ENCODE measurements at regions not wholly inside any gene's neighbourhood (a gene's known extent, or its start where the extent isn't known, plus 50 kb on each side); places are given as distances from the start of the nearest gene placed in this dataset.

- TF ChIP-seq HMGXB4 (CRISPR knock-in tag; IDR thresholded peaks at IDR 0.05; ENCODE audit: borderline replicate concordance in 1 of 2, low read depth in 1 of 2) (no peak), CTCF (CRISPR knock-in tag; IDR thresholded peaks at IDR 0.05) (no peak), SAP130 (CRISPR knock-in tag; IDR thresholded peaks at IDR 0.05; ENCODE audit: low read depth) (no peak), BHLHE40 (IDR thresholded peaks at IDR 0.05; ENCODE audit: low read length) (no peak), NCOA1 (CRISPR knock-in tag; IDR thresholded peaks at IDR 0.05) (no peak), ZNF687 (CRISPR knock-in tag; IDR thresholded peaks at IDR 0.05) (no peak), POLR2A (IDR thresholded peaks at IDR 0.05; ENCODE audit: insufficient read depth in 1 of 2, low read depth in 2 of 2, low read length in 2 of 2) (no peak), RARA (CRISPR knock-in tag; IDR thresholded peaks at IDR 0.05) (no peak), ZNF777 (CRISPR knock-in tag; IDR thresholded peaks at IDR 0.05) (no peak), CEBPB (IDR thresholded peaks at IDR 0.05; ENCODE audit: borderline replicate concordance, low read depth, low read length) (no peak), ZBED4 (CRISPR knock-in tag; IDR thresholded peaks at IDR 0.05; ENCODE audit: borderline replicate concordance) (no peak), IKZF4 (CRISPR knock-in tag; IDR thresholded peaks at IDR 0.05; ENCODE audit: borderline replicate concordance, low read depth, not compliant biosample characterization) (no peak), MXD4 (CRISPR knock-in tag; IDR thresholded peaks at IDR 0.05) (no peak), CREBL2 (CRISPR knock-in tag; IDR thresholded peaks at IDR 0.05; ENCODE audit: borderline replicate concordance) (no peak)
Observed at GRCh38 chr3:62970648-62971047, 95.4 kb upstream of the CADPS start.
